ENCODE measurements at regions not wholly inside any gene's neighbourhood (a gene's known extent, or its start where the extent isn't known, plus 50 kb on each side); places are given as distances from the start of the nearest gene placed in this dataset.

DNA sequence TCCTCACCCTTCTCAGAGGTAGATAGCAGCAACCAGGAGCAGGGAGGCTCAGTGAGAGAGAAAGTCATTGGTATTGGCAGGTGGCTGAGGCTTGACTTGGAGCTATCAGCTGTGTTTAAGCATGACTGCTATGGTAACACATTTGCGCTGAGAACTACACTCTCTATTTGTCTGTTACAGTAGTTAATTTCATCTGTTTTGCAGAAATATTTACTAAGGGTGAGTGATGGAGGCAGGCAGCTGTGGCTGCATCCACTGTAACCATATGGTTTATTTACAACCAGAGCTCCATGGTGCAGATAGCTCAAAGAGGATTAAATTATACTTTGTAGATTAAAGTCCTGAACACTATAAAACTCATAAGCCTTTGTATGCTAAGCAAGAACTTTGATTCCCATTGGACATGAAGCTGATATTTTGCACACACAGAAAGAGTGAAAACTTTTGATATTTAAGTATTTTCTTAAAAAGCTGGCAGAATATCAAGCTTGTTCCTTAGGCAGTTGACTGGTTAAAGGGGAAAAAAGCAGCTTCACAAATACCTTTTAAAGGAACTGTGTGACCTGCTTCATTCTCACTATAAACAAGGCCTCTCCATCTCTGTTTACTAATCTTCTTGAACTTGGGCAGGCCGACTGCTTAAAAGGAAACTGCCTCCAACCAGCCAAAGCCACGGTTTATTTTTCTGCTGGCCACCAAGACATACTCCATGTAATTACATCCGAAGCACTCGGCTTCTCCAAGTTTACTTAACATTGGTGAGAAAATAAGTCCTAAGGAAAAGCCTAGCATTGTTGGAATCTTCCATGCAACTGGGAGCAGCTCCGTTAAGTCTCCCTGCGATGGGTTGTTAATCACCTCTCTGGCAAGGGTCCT lies 299.8 kb upstream of the ZFHX3 start:
- peak in 1 of 4 donors; percentile 2 for DNase-seq (ENCODE audit: low read depth in 4 of 4, low spot score in 2 of 4)

DNA sequence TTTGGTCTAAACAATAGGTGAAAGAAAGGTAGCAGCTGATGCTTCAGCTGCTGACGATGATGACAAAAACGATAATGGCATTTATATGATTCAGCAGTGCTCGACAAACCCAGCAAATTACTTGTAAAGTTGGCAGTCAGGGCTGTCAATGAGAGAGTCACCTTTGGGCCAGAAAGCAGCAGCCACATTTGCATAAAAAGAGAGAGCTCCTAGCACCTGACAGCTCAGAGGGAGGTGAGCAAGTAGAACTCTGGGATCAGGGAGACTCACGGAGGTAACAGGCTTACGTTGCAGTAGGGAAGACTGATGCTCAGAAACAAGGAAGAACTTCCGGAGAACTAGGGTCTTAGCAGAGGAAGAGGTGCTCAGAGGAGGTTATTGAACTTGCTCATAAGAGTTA lies 291.9 kb upstream of the ZFHX3 start:
- DNase-seq (ENCODE audit: low read depth in 4 of 4, low spot score in 2 of 4) = no peak

GRCh38 chr16:73337373-73338296 lies 289.7 kb upstream of the ZFHX3 start:
- DNase-seq (ENCODE audit: low read depth in 4 of 4, low spot score in 2 of 4) = no peak

GRCh38 chr16:73329358-73330286 lies 281.7 kb upstream of the ZFHX3 start:
- no peak for DNase-seq (ENCODE audit: low read depth in 4 of 4, low spot score in 2 of 4)

DNA sequence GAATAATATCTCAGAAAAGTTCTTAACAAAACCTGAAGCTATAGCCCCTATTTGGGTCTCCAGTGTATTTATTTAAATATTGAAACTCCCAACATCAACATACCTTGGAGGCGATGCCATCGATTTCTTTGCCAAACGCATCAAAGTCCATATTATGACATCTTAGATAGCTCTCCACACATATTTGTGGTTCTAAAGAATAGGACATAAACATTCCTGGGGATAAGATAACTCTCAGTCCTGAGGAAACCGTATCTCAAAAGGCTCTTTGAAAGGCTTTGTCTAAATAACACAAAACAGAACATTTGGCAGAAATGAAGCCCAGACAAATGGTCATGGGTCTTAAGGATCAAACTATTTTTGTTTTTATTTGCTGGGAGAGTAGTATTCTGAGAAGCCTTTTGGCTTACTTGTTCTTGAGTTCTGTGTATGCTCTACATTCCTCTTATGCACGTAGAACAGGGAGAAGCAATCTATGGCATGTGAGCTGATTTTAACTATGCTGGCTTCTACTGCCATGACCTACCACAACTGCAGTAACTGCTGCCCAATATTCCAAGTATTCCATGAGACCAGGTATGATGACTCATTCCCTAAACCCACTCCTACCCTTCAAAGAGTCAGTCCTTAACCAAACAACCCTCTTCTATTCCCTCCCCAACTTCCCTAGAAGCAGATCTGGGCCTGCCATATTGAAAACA lies 279.0 kb upstream of the ZFHX3 start:
- no peak for DNase-seq (ENCODE audit: low read depth in 4 of 4, low spot score in 2 of 4)

- DNase-seq (ENCODE audit: low read depth in 4 of 4, low spot score in 2 of 4) = no peak
Measured at GRCh38 chr16:73326221-73326620, 278.3 kb upstream of the ZFHX3 start.

DNA sequence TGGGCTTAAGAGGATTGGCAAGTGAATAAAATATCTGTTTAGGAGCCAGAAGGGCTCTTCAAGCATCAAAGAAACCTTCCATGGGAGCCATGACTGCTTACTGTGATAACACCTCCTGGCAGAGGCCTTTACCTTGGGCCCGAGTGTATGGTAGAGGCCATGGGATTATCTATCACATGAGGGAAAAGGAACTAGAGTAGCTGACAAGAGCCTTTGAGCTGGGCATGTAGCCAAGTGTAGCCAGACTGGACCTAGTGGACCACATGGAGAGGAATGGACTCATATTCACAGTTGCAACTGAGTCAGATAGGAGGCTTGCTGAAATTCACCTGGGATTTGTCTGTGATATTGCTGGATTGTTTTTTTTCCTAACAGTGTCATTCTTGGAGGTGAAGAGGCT lies 276.0 kb upstream of the ZFHX3 start:
- no peak for DNase-seq (ENCODE audit: low read depth in 4 of 4, low spot score in 2 of 4)

DNA sequence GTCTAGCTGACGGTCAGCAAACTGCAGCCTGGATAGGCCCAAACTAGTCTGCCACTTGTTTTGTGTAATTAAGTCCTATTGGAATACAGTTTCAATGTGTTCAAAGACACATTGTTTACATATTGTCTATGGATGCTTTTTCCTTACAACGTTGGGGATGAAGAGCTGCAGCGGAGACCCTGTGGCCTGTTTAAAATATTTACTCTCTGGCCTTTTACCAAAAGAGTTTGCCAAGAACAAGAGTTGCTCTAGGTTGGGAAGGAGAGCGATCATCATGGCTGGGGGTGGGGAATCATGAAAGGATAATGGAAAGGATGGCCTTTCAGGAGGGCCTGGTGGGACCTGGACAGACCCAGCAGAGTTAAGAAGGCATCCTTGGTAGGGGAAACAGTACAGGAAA lies 274.9 kb upstream of the ZFHX3 start:
- no peak for DNase-seq (ENCODE audit: low read depth in 4 of 4, low spot score in 2 of 4)

- no peak for DNase-seq (ENCODE audit: low read depth in 4 of 4, low spot score in 2 of 4)
Measured at GRCh38 chr16:73321853-73322252, 273.9 kb upstream of the ZFHX3 start.

DNA sequence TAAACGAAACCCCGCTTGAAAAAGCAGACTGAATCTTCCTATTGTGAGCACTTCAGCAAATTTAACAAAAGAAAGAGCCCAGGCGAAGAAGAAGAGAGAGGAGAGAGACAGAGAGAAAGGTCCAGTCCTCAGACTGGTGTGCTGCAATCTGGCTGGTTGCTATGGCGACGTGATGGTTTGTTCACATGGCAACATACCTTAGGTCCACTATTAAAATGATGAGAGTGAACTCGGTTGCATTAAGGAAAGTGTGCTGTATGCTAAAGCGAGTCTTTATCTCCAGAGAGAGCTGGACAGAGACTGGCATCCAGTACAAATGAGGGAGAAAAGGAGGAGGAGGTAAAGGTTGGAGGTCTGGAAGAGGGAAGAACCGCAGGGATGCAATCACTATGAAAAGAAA lies 271.8 kb upstream of the ZFHX3 start:
- no peak for DNase-seq (ENCODE audit: low read depth in 4 of 4, low spot score in 2 of 4)

DNA sequence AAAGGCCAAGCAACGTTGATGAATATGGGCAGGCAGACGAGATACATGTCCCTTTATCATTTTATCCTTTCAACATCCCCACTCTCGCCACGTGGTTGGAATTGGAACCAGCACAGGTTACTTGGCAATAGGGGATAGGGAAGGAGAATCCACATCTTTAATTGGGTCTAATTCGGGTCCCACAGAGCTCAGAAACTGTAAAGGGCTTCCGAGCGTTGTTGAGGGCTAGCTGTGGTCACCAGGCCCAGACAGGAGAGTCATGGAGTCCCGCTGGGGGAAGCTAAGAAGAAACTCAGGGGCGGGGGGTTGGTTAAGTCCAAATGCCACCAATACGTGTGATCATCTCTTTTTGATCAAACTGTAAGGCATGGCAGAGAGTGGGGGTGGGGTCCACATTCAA lies 271.3 kb upstream of the ZFHX3 start:
- no peak for DNase-seq (ENCODE audit: low read depth in 4 of 4, low spot score in 2 of 4)

- no peak for DNase-seq (ENCODE audit: low read depth in 4 of 4, low spot score in 2 of 4)
Measured at GRCh38 chr16:73317321-73317857, 269.5 kb upstream of the ZFHX3 start.

GRCh38 chr16:73315645-73316044 lies 267.7 kb upstream of the ZFHX3 start:
- DNase-seq (ENCODE audit: low read depth in 4 of 4, low spot score in 2 of 4) = no peak

- no peak for DNase-seq (ENCODE audit: low read depth in 4 of 4, low spot score in 2 of 4)
Measured at GRCh38 chr16:73313950-73314349, 266.0 kb upstream of the ZFHX3 start.

GRCh38 chr16:73311857-73312723 lies 264.2 kb upstream of the ZFHX3 start:
- DNase-seq (ENCODE audit: low read depth in 4 of 4, low spot score in 2 of 4) = no peak

DNA sequence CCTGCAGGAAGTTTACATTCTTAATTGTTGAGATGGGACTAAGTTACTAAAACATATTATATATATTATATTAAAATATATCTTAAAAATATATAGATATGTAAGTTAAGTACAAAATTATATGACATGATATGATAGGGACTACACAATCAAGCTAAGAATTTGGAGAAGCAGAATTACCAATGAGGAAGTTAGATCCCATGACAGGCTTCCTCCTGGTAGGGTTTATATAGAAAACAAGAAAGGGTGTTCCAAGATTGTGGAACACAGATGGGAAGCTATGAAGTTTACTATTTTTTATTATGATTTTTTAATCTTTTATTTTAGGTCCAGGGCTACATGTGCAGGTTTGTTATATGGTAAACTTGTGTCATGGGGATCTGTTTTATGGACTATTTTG lies 260.8 kb upstream of the ZFHX3 start:
- DNase-seq (ENCODE audit: low read depth in 4 of 4, low spot score in 2 of 4) = no peak

- DNase-seq (ENCODE audit: low read depth in 4 of 4, low spot score in 2 of 4) = no peak
Measured at GRCh38 chr16:73306901-73307413, 259.0 kb upstream of the ZFHX3 start.

GRCh38 chr16:73304008-73304774 lies 256.3 kb upstream of the ZFHX3 start:
- DNase-seq (ENCODE audit: low read depth in 4 of 4, low spot score in 2 of 4) = peak in 1 of 4 donors; percentile 28
